ENCODE measurements at regions not wholly inside any gene's neighbourhood (a gene's known extent, or its start where the extent isn't known, plus 50 kb on each side); places are given as distances from the start of the nearest gene placed in this dataset.

- TF ChIP-seq ZEB2 (tag by site-specific recombination; IDR thresholded peaks at IDR 0.05) (no peak), CTCF (tag by site-specific recombination; IDR thresholded peaks at IDR 0.05) (no peak), ZNF423 (tag by site-specific recombination; IDR thresholded peaks at IDR 0.05) (no peak), ZNF518A (tag by site-specific recombination; conservative IDR thresholded peaks at IDR 0.05; ENCODE audit: low read depth) (no peak), ZNF747 (tag by site-specific recombination; IDR thresholded peaks at IDR 0.05) (no peak), ZBTB6 (tag by site-specific recombination; IDR thresholded peaks at IDR 0.05) (no peak)
Measured at GRCh38 chr1:98385652-98386051, 275.9 kb upstream of the SNX7 start.
